Stomach (tissue), 4 donors: ENCODE measurements at regions not wholly inside any gene's neighbourhood (a gene's known extent, or its start where the extent isn't known, plus 50 kb on each side); places are given as distances from the start of the nearest gene placed in this dataset.

Source experiments
- EP300 ChIP-seq: sonication (generic); formaldehyde crosslinking; IDR thresholded peaks from one replicate; pipeline ENCODE4 v1.6.1; 2017; ENCODE audit warnings: antibody characterized with exemption
- TF ChIP-seq, protein P1 (sequence below), 7 experiments: fragments of 450-650 bp in 4 of 7; fragments of 200-600 bp in 3 of 7; sonication (generic) in 3 of 7; IDR thresholded peaks; one replicate each; pipeline ENCODE4 v1.5.1; 2016 to 2019; ENCODE audit warnings: antibody characterized with exemption in 7 of 7, control low read depth in 2 of 7, mild to moderate bottlenecking in 1 of 7

DNA sequence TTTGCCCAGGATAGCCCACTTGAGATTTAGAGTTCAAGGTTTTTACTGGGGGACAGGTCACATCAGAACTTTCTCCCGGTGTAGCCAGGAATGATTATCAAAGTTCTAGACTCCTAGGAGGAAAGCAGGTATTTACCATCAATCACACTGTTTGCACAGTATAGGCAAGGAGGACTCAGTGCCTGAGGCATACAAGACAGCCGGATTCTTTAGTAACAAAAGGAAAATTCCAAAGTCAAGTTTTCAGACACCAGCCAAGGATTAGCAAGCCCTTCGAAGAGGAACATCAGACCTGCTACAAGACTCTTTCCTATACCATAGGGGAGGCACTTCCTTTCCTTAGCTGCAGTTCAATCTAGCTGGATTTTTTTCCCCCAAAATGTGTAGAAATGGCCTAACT is 197.8 kb upstream of the USP25 start:
- TF ChIP-seq, protein P1, sequence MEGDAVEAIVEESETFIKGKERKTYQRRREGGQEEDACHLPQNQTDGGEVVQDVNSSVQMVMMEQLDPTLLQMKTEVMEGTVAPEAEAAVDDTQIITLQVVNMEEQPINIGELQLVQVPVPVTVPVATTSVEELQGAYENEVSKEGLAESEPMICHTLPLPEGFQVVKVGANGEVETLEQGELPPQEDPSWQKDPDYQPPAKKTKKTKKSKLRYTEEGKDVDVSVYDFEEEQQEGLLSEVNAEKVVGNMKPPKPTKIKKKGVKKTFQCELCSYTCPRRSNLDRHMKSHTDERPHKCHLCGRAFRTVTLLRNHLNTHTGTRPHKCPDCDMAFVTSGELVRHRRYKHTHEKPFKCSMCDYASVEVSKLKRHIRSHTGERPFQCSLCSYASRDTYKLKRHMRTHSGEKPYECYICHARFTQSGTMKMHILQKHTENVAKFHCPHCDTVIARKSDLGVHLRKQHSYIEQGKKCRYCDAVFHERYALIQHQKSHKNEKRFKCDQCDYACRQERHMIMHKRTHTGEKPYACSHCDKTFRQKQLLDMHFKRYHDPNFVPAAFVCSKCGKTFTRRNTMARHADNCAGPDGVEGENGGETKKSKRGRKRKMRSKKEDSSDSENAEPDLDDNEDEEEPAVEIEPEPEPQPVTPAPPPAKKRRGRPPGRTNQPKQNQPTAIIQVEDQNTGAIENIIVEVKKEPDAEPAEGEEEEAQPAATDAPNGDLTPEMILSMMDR (IDR thresholded peaks at IDR 0.05): no peak
- TF ChIP-seq EP300: no peak
